Activated CD8-positive, alpha-beta memory T cell treated with anti-CD3 and anti-CD28 coated beads, Interleukin-2, amount 50 U/mL, for 24 hours (primary cell): ENCODE measurements at regions not wholly inside any gene's neighbourhood (a gene's known extent, or its start where the extent isn't known, plus 50 kb on each side); places are given as distances from the start of the nearest gene placed in this dataset.
"Not testable (repeated sequence)": the region's sequence is repeated elsewhere in the genome, so short reads cannot be mapped to it uniquely, and the experiment has no call there.

Experiments used
- DNase-seq: peaks from one replicate; pipeline ENCODE4 v3.0.0-alpha.2; 2020; ENCODE audit errors: extremely low read depth

- DNase-seq, result no peak
These were observed 174.8 kb downstream of the LACC1 start for GRCh38 chr13:44054525-44054924.

- DNase-seq, result not testable (repeated sequence)
These were observed 176.0 kb downstream of the LACC1 start for GRCh38 chr13:44055681-44056080.

- DNase-seq, result no peak
These were observed 178.4 kb downstream of the LACC1 start for GRCh38 chr13:44058067-44058466.

- DNase-seq, result no peak
These were observed 179.0 kb downstream of the LACC1 start for GRCh38 chr13:44058624-44059215.

- no peak for DNase-seq
These were observed 182.2 kb downstream of the LACC1 start for GRCh38 chr13:44061876-44062275.

GRCh38 chr13:44063467-44063866 lies 183.8 kb downstream of the LACC1 start:
- no peak for DNase-seq

- DNase-seq, result no peak
These were observed 184.2 kb downstream of the LACC1 start for GRCh38 chr13:44063881-44064280.

- no peak for DNase-seq
These were observed 184.7 kb downstream of the LACC1 start for GRCh38 chr13:44064357-44064756.

GRCh38 chr13:44068169-44068568 lies 188.5 kb downstream of the LACC1 start:
- no peak for DNase-seq

- no peak for DNase-seq
These were observed 189.0 kb downstream of the LACC1 start for GRCh38 chr13:44068737-44069136.

GRCh38 chr13:44072536-44072935 lies 192.8 kb downstream of the LACC1 start:
- DNase-seq, result no peak

GRCh38 chr13:44074611-44075010 lies 194.9 kb downstream of the LACC1 start:
- no peak for DNase-seq

- DNase-seq, result no peak
These were observed 195.4 kb downstream of the LACC1 start for GRCh38 chr13:44075113-44075512.

GRCh38 chr13:44078806-44079376 lies 199.2 kb downstream of the LACC1 start:
- no peak for DNase-seq

- no peak for DNase-seq
These were observed 199.9 kb downstream of the LACC1 start for GRCh38 chr13:44079413-44080205.

- DNase-seq, result no peak
These were observed 204.4 kb downstream of the LACC1 start for GRCh38 chr13:44084146-44084545.

- DNase-seq, result no peak
These were observed 206.7 kb downstream of the LACC1 start for GRCh38 chr13:44086389-44086788.

GRCh38 chr13:44088411-44088810 lies 208.7 kb downstream of the LACC1 start:
- DNase-seq, result no peak

- no peak for DNase-seq
These were observed 209.3 kb downstream of the LACC1 start for GRCh38 chr13:44088991-44089413.

- DNase-seq, result no peak
These were observed 209.7 kb downstream of the LACC1 start for GRCh38 chr13:44089452-44089851.

GRCh38 chr13:44092078-44092970 lies 212.6 kb downstream of the LACC1 start:
- no peak for DNase-seq
